Transverse colon (tissue), 4 donors: ENCODE measurements at regions not wholly inside any gene's neighbourhood (a gene's known extent, or its start where the extent isn't known, plus 50 kb on each side); places are given as distances from the start of the nearest gene placed in this dataset.

Source experiments
- DNase-seq: peaks from one replicate; pipeline ENCODE4 v3.0.0-alpha.2; 2019
- H3K27ac ChIP-seq, 4 donors: fragments of 200-600 bp; sonication (generic); 2 replicates each; pipeline ENCODE4 v1.5.1; 2016 to 2018; ENCODE audit warnings: inconsistent platforms in 4 of 4
- H3K27me3 ChIP-seq: fragments of 200-600 bp; sonication (generic); 2 replicates; pipeline ENCODE4 v1.5.1; 2017; ENCODE audit warnings: inconsistent platforms
- H3K36me3 ChIP-seq, 4 donors: fragments of 200-600 bp; sonication (generic); 2 replicates each; pipeline ENCODE4 v1.5.1; 2017 to 2019; ENCODE audit warnings: inconsistent platforms in 4 of 4
- H3K4me1 ChIP-seq, 4 donors: fragments of 200-600 bp; sonication (generic); 2 replicates each; pipeline ENCODE4 v1.5.1; 2017 to 2020; ENCODE audit warnings: inconsistent platforms in 4 of 4
- H3K4me3 ChIP-seq, 4 donors: fragments of 200-600 bp; sonication (generic); 1 replicate in 1 of 4; 2 replicates in 3 of 4; pipeline versions ENCODE4 v1.5.1 to v1.6.1; 2017 to 2019; ENCODE audit warnings: inconsistent platforms in 4 of 4
- H3K9me3 ChIP-seq, 2 donors: fragments of 200-600 bp; sonication (generic); 2 replicates each; pipeline ENCODE4 v1.5.1; 2017 to 2019; ENCODE audit warnings: inconsistent platforms in 2 of 2
- EP300 ChIP-seq: sonication (generic); formaldehyde crosslinking; IDR thresholded peaks from one replicate; pipeline ENCODE4 v1.6.1; 2017; ENCODE audit warnings: antibody characterized with exemption, low read depth
- POLR2A ChIP-seq: fragments of 450-650 bp; IDR thresholded peaks from one replicate; pipeline ENCODE4 v1.6.1; 2016; ENCODE audit warnings: antibody characterized with exemption, mild to moderate bottlenecking, moderate library complexity
- POLR2AphosphoS5 ChIP-seq, 3 donors: sonication (generic); formaldehyde crosslinking; IDR thresholded peaks; one replicate each; pipeline ENCODE4 v1.6.1; 2016; ENCODE audit warnings: antibody characterized with exemption in 3 of 3
- WGBS, 2 donors: methylation state at CpG; one replicate each; pipeline ENCODE4 v1.1.5; 2018; ENCODE audit warnings: low coverage in 1 of 2; 5-methylcytosine and 5-hydroxymethylcytosine counted together
- in situ Hi-C, 4 donors: fragments of 200-750 bp; cut with MboI; loops; one replicate each; pipeline versions ENCODE4 v1.15.0 to v1.15.1; 2017; ENCODE audit warnings: low sequenced_read_pairs in 3 of 4, low pct_ligation_motif_present in 1 of 4, low pct_unique_long_range_greater_than_20kb in 1 of 4
- intact Hi-C: fragments of 100-400 bp; cut with DNase I; formaldehyde crosslinking; loops from one replicate; pipeline ENCODE4 v1.15.1; 2023; ENCODE audit warnings: low total_unique reads
- TF ChIP-seq, protein P1 (sequence below), 5 experiments: fragments of 200-600 bp in 3 of 5; fragments of 450-650 bp in 2 of 5; sonication (generic) in 3 of 5; IDR thresholded peaks; 1 replicate in 2 of 5; 2 replicates in 3 of 5; pipeline ENCODE4 v1.5.1; 2016 to 2017; ENCODE audit warnings: antibody characterized with exemption in 5 of 5, inconsistent platforms in 3 of 5, mild to moderate bottlenecking in 2 of 5, moderate library complexity in 1 of 5

- H3K4me1 ChIP-seq = no peaks in the 10 kb centered on the region
- H3K27ac ChIP-seq = no peak overlapping the region
- 69 to 87% methylated on average over 7 of the region's 7 CpGs for WGBS, 2 donors
- TF ChIP-seq POLR2AphosphoS5 (IDR thresholded peaks at IDR 0.05) (no peak), EP300 (no peak), POLR2A (no peak)
- TF ChIP-seq, protein P1, sequence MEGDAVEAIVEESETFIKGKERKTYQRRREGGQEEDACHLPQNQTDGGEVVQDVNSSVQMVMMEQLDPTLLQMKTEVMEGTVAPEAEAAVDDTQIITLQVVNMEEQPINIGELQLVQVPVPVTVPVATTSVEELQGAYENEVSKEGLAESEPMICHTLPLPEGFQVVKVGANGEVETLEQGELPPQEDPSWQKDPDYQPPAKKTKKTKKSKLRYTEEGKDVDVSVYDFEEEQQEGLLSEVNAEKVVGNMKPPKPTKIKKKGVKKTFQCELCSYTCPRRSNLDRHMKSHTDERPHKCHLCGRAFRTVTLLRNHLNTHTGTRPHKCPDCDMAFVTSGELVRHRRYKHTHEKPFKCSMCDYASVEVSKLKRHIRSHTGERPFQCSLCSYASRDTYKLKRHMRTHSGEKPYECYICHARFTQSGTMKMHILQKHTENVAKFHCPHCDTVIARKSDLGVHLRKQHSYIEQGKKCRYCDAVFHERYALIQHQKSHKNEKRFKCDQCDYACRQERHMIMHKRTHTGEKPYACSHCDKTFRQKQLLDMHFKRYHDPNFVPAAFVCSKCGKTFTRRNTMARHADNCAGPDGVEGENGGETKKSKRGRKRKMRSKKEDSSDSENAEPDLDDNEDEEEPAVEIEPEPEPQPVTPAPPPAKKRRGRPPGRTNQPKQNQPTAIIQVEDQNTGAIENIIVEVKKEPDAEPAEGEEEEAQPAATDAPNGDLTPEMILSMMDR (IDR thresholded peaks at IDR 0.05) = no peak
- in situ Hi-C loops (no loop called here), intact Hi-C loops (no loop called here)
- H3K4me3 ChIP-seq = no peak overlapping the region
- H3K9me3 ChIP-seq = no peaks in the 10 kb centered on the region
- DNase-seq = no peak
- no peaks in the 10 kb centered on the region for H3K27me3 ChIP-seq
- no peaks in the 10 kb centered on the region for H3K36me3 ChIP-seq
Observed at GRCh38 chr3:109563149-109563548, 225.8 kb upstream of the DPPA4 start.

DNA sequence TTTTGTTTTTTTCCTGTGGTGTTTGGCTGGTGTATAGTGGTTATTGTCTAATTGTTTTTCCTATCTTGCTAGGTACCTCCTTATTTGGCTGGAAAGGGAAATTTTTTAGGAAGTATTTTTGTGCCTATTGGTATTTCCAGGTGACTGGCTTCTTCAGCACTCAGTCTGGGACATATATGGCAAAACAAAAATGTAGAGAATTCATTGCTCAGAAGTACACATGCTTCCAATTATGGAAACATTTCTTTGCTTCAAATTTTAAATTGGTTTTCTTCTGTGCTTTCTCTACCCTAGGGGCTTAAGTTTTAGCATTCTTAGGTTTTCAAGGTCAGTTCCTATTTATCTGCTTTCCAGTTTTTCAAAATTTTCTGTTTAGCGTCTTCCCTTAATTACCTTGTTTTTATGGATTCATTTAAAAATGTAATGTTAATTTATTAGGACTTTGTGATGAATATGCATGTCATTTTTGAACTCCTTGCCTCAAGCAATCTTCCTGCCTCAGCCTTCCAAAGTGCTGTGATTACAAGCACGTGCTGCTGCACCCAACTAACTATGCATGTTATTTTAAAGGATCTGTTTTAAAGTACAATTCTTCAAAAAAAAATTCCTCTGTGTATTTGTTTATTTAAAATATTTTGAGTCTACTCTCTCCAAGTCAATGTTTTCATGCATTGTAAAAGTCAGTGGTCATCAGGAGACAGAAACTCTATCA lies 231.9 kb upstream of the DPPA4 start:
- no peaks in the 10 kb centered on the region for H3K4me1 ChIP-seq
- no peak for DNase-seq
- H3K36me3 ChIP-seq = no peaks in the 10 kb centered on the region
- no peak overlapping the region for H3K4me3 ChIP-seq
- no peaks in the 10 kb centered on the region for H3K27me3 ChIP-seq
- WGBS, 2 donors = 66 to 81% methylated on average over 2 of the region's 2 CpGs
- in situ Hi-C loops (no loop called here), intact Hi-C loops (no loop called here)
- H3K9me3 ChIP-seq = no peaks in the 10 kb centered on the region
- H3K27ac ChIP-seq = no peak overlapping the region
- TF ChIP-seq POLR2A = no peak
- no peak for TF ChIP-seq POLR2AphosphoS5 (IDR thresholded peaks at IDR 0.05)

DNA sequence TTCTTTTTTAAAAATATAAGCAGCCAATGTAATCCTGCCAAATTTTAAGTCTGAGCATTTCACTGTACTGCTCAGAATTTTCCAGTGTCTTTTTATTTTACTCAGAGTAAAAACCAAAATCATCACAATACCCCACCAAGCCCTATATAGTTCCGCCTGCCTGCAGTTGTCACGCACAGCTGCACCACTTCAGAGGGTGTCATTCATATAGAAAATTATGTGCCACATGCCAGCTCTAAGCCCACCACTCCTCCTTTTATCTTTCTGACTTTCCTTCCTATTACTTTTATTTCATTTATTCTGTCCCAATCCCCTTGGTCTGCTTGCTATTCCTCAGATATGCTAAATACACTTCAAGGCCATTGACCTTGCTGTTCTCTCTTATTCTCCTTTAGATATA lies 233.1 kb upstream of the DPPA4 start:
- Histone ChIP-seq H3K27ac (no peak overlapping the region), H3K4me1 (no peaks in the 10 kb centered on the region), H3K27me3 (no peaks in the 10 kb centered on the region), H3K36me3 (no peaks in the 10 kb centered on the region), H3K4me3 (no peak overlapping the region), H3K9me3 (no peaks in the 10 kb centered on the region)
- WGBS, 2 donors = 85 to 92% methylated on average over 2 of the region's 2 CpGs
- TF ChIP-seq EP300 (no peak), POLR2A (no peak), POLR2AphosphoS5 (IDR thresholded peaks at IDR 0.05) (no peak)
- TF ChIP-seq, protein P1 (IDR thresholded peaks at IDR 0.05) = no peak
- in situ Hi-C loops (no loop called here), intact Hi-C loops (no loop called here)
- no peak for DNase-seq

GRCh38 chr3:109572301-109572700 lies 235.0 kb upstream of the DPPA4 start:
- no peak for DNase-seq
- 78 to 81% methylated on average over 1 of the region's 1 CpG for WGBS, 2 donors
- H3K4me3 ChIP-seq = no peak overlapping the region
- H3K27me3 ChIP-seq = no peaks in the 10 kb centered on the region
- TF ChIP-seq, protein P1 (IDR thresholded peaks at IDR 0.05) = no peak
- TF ChIP-seq POLR2A (no peak), EP300 (no peak), POLR2AphosphoS5 (IDR thresholded peaks at IDR 0.05) (no peak)
- no peak overlapping the region for H3K27ac ChIP-seq
- intact Hi-C loops (no loop called here), in situ Hi-C loops (no loop called here)
- H3K9me3 ChIP-seq = no peaks in the 10 kb centered on the region
- no peaks in the 10 kb centered on the region for H3K36me3 ChIP-seq
- H3K4me1 ChIP-seq = no peaks in the 10 kb centered on the region

DNA sequence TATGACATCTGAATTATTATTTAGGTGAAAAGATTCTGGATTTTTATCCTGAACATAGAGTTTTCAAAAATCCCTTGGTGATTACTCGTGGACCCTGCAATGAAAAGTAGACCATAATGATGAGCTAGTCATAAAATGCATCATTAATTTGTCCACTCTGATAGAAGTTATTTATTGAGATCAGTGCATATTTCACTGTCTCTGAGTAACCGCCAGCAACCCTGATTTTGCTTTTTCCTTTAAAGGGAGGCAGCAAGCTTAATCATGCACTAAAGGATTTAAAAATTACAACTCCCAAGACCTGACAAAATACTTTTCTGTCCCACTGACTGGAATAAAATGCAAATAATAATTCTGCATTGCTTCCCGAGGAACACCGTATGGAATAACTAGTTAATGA lies 259.6 kb upstream of the DPPA4 start:
- Histone ChIP-seq H3K27ac (no peak overlapping the region), H3K4me3 (no peak overlapping the region), H3K36me3 (no peaks in the 10 kb centered on the region), H3K27me3 (no peaks in the 10 kb centered on the region), H3K9me3 (peaks cover 0 to 4% of the 10 kb centered on the region in 2 donors), H3K4me1 (no peaks in the 10 kb centered on the region)
- DNase-seq = no peak
- TF ChIP-seq POLR2AphosphoS5 (IDR thresholded peaks at IDR 0.05) (no peak), POLR2A (no peak), EP300 (no peak)
- TF ChIP-seq, protein P1 (IDR thresholded peaks at IDR 0.05) = no peak
- in situ Hi-C loops (no loop called here), intact Hi-C loops (no loop called here)
- WGBS, 2 donors = 65 to 72% methylated on average over 4 of the region's 4 CpGs
